ENCODE measurements at regions not wholly inside any gene's neighbourhood (a gene's known extent, or its start where the extent isn't known, plus 50 kb on each side); places are given as distances from the start of the nearest gene placed in this dataset.

DNA sequence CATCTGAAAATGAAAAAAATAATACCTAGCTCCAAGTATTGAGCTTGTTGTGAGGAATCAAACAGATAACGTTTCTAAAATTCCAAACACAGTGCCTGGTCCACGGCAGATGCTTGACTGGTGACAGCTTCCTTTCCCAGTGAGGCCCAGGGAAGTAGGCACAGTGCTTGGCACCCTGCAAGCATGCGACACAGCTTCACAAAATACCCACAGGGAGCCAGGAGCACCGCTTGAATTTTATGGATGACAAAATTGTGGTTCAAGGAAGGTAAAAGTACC is 205.1 kb upstream of the TNP1 start:
- TF ChIP-seq, protein P1, sequence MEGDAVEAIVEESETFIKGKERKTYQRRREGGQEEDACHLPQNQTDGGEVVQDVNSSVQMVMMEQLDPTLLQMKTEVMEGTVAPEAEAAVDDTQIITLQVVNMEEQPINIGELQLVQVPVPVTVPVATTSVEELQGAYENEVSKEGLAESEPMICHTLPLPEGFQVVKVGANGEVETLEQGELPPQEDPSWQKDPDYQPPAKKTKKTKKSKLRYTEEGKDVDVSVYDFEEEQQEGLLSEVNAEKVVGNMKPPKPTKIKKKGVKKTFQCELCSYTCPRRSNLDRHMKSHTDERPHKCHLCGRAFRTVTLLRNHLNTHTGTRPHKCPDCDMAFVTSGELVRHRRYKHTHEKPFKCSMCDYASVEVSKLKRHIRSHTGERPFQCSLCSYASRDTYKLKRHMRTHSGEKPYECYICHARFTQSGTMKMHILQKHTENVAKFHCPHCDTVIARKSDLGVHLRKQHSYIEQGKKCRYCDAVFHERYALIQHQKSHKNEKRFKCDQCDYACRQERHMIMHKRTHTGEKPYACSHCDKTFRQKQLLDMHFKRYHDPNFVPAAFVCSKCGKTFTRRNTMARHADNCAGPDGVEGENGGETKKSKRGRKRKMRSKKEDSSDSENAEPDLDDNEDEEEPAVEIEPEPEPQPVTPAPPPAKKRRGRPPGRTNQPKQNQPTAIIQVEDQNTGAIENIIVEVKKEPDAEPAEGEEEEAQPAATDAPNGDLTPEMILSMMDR (IDR thresholded peaks at IDR 0.05; ENCODE audit: control insufficient read depth, insufficient read depth, low read depth, low read length, missing control alignments), result no peak
- H3K4me3 ChIP-seq (ENCODE audit: control insufficient read depth, low read depth, low read length), result no peak overlapping the region; the same call in 1 of the 2 replicates
- DNase-seq (ENCODE audit: low read depth), result no peak

DNA sequence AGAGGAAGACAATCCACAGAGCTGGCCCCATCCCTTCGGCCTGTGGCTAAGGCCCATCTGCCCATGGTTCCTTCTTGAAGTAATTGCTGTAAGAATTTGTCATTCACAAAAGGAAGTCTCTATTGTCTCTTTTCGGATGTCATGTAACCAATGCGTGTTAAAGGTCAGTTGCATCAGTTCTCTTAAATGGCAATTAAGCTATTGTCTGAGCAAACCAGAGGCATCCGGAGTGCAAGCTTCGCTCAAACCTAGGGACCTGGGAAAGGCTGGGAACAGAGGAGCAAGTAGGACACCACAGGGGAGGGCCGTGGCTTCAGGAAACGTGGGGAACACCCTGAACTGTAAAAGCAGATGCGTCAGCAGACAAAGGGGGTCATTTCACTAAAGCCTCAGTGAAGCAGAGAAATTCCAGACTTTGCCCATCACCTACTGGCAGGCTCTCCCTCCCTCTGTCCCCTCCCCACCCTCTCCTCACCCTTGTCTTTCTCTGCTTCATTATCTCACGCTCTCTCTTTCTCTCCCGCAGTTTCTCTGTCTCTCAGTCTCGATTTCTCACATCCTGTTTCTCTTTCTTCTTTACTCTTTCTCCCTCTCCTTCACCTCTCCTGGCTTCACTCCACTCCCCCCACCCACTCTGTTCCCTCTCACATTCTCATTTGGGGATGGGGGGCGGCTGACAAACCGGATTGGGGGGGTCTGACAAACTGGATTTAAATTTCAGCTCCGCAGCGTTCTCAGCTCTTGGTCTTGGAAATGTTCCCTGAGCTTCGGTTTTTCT is 204.6 kb upstream of the TNP1 start:
- TF ChIP-seq, protein P1 (IDR thresholded peaks at IDR 0.05; ENCODE audit: control insufficient read depth, insufficient read depth, low read depth, low read length, missing control alignments), result no peak
- H3K4me3 ChIP-seq (ENCODE audit: control insufficient read depth, low read depth, low read length), result peak overlapping the region; percentile 19
- DNase-seq (ENCODE audit: low read depth), result peak; percentile 67

DNA sequence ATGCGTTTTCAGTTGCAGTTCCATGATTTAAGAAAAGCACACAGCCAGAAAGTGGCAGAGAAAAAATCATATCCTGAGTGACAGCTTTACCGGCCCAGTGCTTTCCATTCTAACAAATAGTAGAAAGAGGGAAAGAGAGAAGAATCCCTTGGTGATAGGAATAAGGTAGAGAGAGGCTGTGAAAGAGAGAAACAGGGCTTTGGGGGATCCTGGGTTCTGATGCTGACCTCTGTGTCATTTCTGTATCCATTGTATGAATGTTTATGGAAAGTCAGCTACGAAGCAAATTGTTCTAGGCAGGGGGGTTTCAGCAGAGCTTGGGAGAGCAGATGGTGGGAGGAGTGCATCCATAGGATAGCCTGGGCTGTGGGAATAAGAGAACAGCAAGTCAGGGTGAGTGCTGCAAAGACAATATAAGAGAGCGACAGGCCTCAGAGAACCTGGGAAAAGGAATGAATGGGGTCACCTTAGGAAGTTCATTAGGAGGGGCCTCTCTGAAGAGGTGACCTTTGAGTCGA is 203.4 kb upstream of the TNP1 start:
- H3K4me3 ChIP-seq (ENCODE audit: control insufficient read depth, low read depth, low read length), result no peak overlapping the region
- no peak for DNase-seq (ENCODE audit: low read depth)
- TF ChIP-seq, protein P1 (IDR thresholded peaks at IDR 0.05; ENCODE audit: control insufficient read depth, insufficient read depth, low read depth, low read length, missing control alignments), result no peak

DNA sequence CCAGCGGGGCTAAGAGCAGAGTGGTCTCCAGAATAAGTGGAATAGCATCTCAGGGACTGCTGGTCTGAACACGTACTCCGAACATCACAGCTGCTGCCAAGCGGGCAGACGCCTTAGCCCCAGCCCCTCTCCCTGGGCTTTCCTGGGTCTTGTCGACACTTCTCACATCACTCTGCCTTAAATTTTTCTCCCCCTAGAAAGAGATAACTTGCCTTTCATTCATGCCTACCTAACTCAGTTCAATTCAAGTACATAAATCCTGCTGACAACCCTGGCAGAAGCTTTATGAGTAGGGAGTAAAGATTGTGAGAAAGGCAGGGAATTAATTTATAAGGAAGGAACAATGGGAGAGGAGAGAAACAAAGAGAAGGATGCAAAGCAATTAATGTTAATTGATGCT is 202.9 kb upstream of the TNP1 start:
- H3K4me3 ChIP-seq (ENCODE audit: control insufficient read depth, low read depth, low read length), result no peak overlapping the region
- no peak for DNase-seq (ENCODE audit: low read depth)
- TF ChIP-seq, protein P1 (IDR thresholded peaks at IDR 0.05; ENCODE audit: control insufficient read depth, insufficient read depth, low read depth, low read length, missing control alignments), result no peak

DNA sequence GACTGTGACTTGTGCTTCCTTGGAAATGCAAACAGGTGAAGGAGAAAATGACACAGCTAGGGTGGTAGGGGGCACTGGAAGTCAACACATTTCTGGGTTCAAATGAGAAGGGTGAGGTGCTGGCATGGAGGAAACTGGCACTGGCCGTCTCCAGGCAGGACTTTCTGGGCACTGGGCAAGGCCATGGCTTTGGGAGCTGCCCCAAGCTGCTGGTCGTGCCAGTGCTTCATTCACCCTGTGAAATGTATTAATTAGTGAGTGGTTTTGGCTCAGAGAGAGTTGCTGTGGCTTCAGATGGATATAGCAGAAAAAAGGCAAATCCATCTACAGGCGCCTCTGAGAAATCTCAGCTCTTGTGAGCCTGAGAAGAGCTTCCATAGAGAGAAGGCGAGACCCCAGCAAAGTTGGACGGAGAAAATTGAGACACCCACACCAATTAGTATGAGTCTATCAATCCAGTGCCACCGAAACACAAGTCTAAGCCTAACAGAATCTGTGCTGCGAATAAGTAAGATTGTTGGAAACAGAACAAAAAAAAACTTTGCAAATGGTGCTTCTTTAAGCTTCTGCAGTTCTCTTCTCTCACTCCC is 202.1 kb upstream of the TNP1 start:
- TF ChIP-seq, protein P1 (IDR thresholded peaks at IDR 0.05; ENCODE audit: control insufficient read depth, insufficient read depth, low read depth, low read length, missing control alignments), result no peak
- no peak for DNase-seq (ENCODE audit: low read depth)
- no peak overlapping the region for H3K4me3 ChIP-seq (ENCODE audit: control insufficient read depth, low read depth, low read length)

DNA sequence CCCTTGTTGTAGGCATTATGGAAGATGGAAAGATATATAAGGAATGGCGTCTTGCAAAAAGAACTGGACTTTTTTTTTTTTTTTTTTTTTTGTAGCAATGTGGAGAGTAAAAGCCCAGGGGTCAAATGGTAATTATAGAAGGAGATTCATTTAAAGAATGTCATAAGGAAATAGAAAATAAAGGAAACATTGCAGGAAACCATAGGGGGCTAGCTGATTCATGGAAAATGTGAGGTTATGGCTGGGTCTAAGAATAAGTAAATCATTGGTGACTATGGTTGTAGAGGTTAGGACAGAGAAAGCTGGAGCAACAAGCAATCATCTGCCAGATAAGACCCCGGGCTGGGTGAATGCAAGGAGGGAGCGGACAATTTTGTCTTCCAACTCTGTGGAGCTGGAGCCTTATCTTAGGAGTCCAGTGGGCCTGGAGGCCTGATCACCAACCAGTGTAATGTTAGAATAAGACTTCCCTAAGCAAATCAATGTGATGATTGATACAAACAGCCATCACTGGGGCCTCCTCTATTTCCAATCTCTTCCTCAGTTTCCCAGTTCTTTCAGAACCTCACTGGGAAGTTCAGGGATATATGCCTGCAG is 201.2 kb upstream of the TNP1 start:
- H3K4me3 ChIP-seq (ENCODE audit: control insufficient read depth, low read depth, low read length), result no peak overlapping the region
- TF ChIP-seq, protein P1 (IDR thresholded peaks at IDR 0.05; ENCODE audit: control insufficient read depth, insufficient read depth, low read depth, low read length, missing control alignments), result no peak
- DNase-seq (ENCODE audit: low read depth), result no peak
